Cardiac fibroblast (primary cell): ENCODE measurements at regions not wholly inside any gene's neighbourhood (a gene's known extent, or its start where the extent isn't known, plus 50 kb on each side); places are given as distances from the start of the nearest gene placed in this dataset.

Experiments used
- DNase-seq, 2 donors: peaks; one replicate each; pipeline versions ENCODE4 v3.0.0 to v3.0.0-alpha.2; 2010; ENCODE audit warnings: low read depth in 2 of 2
- H3K4me3 ChIP-seq, 2 donors: replicated peaks in 1 of 2; 1 replicate in 1 of 2; 2 replicates in 1 of 2; pipeline ENCODE4 v1.5.1; 2011; ENCODE audit warnings: low read depth in 2 of 2, low read length in 2 of 2, mild to moderate bottlenecking in 2 of 2, moderate library complexity in 1 of 2
- CTCF ChIP-seq: IDR thresholded peaks from one replicate; pipeline ENCODE4 v1.5.1; 2011; ENCODE audit warnings: low read depth, mild to moderate bottlenecking, low read length, inconsistent platforms

GRCh38 chr3:63061449-63061848 lies 186.2 kb upstream of the CADPS start:
- no peak overlapping the region for H3K4me3 ChIP-seq
- DNase-seq = no peak
- TF ChIP-seq CTCF = no peak

GRCh38 chr3:63064209-63064755 lies 189.1 kb upstream of the CADPS start:
- no peak for DNase-seq
- H3K4me3 ChIP-seq = no peak overlapping the region

GRCh38 chr3:63067999-63068645 lies 192.9 kb upstream of the CADPS start:
- TF ChIP-seq CTCF = no peak
- H3K4me3 ChIP-seq = no peak overlapping the region
- DNase-seq = peak; percentile 40 to 55

More at GRCh38 chr3:63064209-63064755, 189.1 kb upstream of the CADPS start:
- TF ChIP-seq CTCF = no peak

GRCh38 chr3:63069806-63070475 lies 194.7 kb upstream of the CADPS start:
- DNase-seq = no peak
- H3K4me3 ChIP-seq = no peak overlapping the region
- TF ChIP-seq CTCF = no peak

GRCh38 chr3:63070476-63070810 lies 195.2 kb upstream of the CADPS start:
- DNase-seq = no peak
- no peak for TF ChIP-seq CTCF
- H3K4me3 ChIP-seq = no peak overlapping the region

GRCh38 chr3:63076357-63076756 lies 201.1 kb upstream of the CADPS start:
- H3K4me3 ChIP-seq = no peak overlapping the region
- DNase-seq = no peak
- TF ChIP-seq CTCF = no peak
